Lower leg skin (tissue), 3 donors: ENCODE measurements at regions not wholly inside any gene's neighbourhood (a gene's known extent, or its start where the extent isn't known, plus 50 kb on each side); places are given as distances from the start of the nearest gene placed in this dataset.

Experiments
- CTCF ChIP-seq, 3 donors: fragments of 450-650 bp; IDR thresholded peaks; one replicate each; pipeline ENCODE4 v1.5.1; 2016; ENCODE audit warnings: antibody characterized with exemption in 3 of 3, mild to moderate bottlenecking in 3 of 3, moderate library complexity in 2 of 3
- POLR2A ChIP-seq, 2 donors: fragments of 450-650 bp; IDR thresholded peaks; one replicate each; pipeline ENCODE4 v1.6.1; 2016 to 2017; ENCODE audit warnings: antibody characterized with exemption in 2 of 2, mild to moderate bottlenecking in 1 of 2, moderate library complexity in 1 of 2

- TF ChIP-seq CTCF (IDR thresholded peaks at IDR 0.05) (no peak), POLR2A (IDR thresholded peaks at IDR 0.05) (no peak)
Observed at GRCh38 chr12:78441737-78442453, 422.7 kb upstream of the SYT1 start.
